ENCODE measurements at regions not wholly inside any gene's neighbourhood (a gene's known extent, or its start where the extent isn't known, plus 50 kb on each side); places are given as distances from the start of the nearest gene placed in this dataset.

DNA sequence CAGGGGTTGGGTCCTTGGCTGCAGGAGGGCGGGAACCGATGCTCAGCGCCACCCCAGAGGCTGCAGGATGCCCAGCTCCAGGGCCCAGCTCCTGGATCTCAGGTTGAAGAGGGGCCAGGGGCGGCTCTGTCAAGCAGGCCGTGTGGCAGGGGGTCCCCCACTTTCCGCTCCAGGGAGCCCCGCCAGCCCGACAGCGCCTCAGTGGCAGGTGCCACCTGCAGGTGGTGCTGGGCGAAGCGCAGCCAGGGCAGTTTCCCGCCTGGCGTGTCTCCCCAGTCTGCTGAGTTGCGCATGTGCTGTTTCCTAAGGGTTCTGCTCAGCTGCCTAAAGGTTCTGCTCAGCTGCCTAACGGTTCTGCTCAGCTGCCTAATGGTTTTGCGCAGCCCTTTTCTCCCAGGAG is 442.1 kb downstream of the POTEH start:
- TF ChIP-seq, protein P1, sequence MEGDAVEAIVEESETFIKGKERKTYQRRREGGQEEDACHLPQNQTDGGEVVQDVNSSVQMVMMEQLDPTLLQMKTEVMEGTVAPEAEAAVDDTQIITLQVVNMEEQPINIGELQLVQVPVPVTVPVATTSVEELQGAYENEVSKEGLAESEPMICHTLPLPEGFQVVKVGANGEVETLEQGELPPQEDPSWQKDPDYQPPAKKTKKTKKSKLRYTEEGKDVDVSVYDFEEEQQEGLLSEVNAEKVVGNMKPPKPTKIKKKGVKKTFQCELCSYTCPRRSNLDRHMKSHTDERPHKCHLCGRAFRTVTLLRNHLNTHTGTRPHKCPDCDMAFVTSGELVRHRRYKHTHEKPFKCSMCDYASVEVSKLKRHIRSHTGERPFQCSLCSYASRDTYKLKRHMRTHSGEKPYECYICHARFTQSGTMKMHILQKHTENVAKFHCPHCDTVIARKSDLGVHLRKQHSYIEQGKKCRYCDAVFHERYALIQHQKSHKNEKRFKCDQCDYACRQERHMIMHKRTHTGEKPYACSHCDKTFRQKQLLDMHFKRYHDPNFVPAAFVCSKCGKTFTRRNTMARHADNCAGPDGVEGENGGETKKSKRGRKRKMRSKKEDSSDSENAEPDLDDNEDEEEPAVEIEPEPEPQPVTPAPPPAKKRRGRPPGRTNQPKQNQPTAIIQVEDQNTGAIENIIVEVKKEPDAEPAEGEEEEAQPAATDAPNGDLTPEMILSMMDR (IDR thresholded peaks at IDR 0.05; ENCODE audit: low read depth, low read length), result no peak
- no peak for TF ChIP-seq EZH2phosphoT487 (IDR thresholded peaks at IDR 0.05; ENCODE audit: low read depth)

Data from OCI-LY3 (cell line).